ENCODE measurements at regions not wholly inside any gene's neighbourhood (a gene's known extent, or its start where the extent isn't known, plus 50 kb on each side); places are given as distances from the start of the nearest gene placed in this dataset.
"Not testable (repeated sequence)": the region's sequence is repeated elsewhere in the genome, so short reads cannot be mapped to it uniquely, and the experiment has no call there.

GRCh38 chr6:10184371-10185227, 230.3 kb downstream of the TFAP2A start:
- no peak for ATAC-seq (ENCODE audit: low FRiP score)
- DNase-seq: no peak
- intact Hi-C loops (cut with DNase I): no loop called here
- Histone ChIP-seq H3K4me3 (ENCODE audit: low read length in 2 of 2) (no peak overlapping the region), H3K4me1 (ENCODE audit: control insufficient read depth in 1 of 2, insufficient read depth in 2 of 2, low read length in 2 of 2) (no peaks in the 10 kb centered on the region), H3K27me3 (ENCODE audit: control insufficient read depth in 1 of 2, insufficient read depth in 2 of 2, low read length in 1 of 2) (no peaks in the 10 kb centered on the region), H3K27ac (ENCODE audit: low read depth in 1 of 2, low read length in 2 of 2) (no peak overlapping the region), H3K9me3 (ENCODE audit: control insufficient read depth, low read length) (no peaks in the 10 kb centered on the region), H3K36me3 (ENCODE audit: control insufficient read depth in 1 of 2, insufficient read depth in 2 of 2, low read length in 1 of 2) (no peaks in the 10 kb centered on the region)
- WGBS, 2 donors: 23 to 26% methylated on average over 4 of the region's 4 CpGs

DNA sequence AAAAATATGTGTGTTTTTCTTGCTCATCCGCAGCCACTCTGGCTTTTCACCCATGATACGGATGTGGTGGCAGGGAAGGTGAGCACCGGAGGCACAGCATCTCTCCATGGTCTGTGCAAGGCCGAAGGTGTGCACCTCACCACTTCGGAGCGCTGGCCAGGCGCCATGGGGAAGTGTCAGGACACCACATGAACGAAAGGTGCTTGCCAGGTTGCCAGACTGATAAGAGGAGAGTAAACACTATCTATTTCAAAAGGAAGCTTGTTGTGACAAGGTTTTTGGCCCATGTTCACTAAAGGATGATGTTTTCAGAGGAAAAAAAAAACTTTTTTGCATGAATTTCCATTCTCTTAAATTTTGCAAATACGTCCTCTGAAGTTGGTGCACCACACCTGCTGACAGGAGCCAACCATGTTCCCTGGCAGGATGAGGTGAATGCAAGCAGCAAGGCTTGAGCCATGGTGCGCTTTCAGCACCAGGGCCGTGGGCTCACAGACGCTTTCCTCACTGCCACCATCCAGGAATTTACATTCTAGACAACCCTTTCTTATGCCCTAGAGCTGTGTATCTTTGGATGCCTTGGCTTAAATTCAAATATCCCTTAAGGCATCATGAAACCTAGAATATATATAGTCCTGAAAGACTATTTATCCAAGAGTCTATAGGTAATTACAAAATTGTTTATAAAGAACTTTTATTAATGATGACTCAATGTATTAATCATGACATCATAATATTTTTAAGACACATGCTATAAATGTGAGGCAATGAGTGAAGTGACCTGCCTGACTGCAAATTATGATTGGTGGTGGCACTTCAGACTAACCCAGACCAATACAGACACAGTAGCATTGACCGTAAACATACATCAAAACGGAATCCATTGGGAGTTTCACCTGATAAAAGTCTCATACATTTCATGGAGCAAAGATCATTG, 234.5 kb downstream of the TFAP2A start:
- Histone ChIP-seq H3K9me3 (ENCODE audit: control insufficient read depth, low read length) (peaks cover 1% of the 10 kb centered on the region), H3K36me3 (ENCODE audit: control insufficient read depth in 1 of 2, insufficient read depth in 2 of 2, low read length in 1 of 2) (no peaks in the 10 kb centered on the region), H3K27me3 (ENCODE audit: control insufficient read depth in 1 of 2, insufficient read depth in 2 of 2, low read length in 1 of 2) (no peaks in the 10 kb centered on the region), H3K4me1 (ENCODE audit: control insufficient read depth in 1 of 2, insufficient read depth in 2 of 2, low read length in 2 of 2) (no peaks in the 10 kb centered on the region), H3K27ac (ENCODE audit: low read depth in 1 of 2, low read length in 2 of 2) (no peak overlapping the region), H3K4me3 (ENCODE audit: low read length in 2 of 2) (no peak overlapping the region)
- no peak for ATAC-seq (ENCODE audit: low FRiP score)
- no peak for DNase-seq
- WGBS, 2 donors: 75 to 78% methylated on average over 14 of the region's 14 CpGs
- intact Hi-C loops (cut with DNase I): no loop called here

GRCh38 chr6:10177704-10178103, 237.2 kb downstream of the TFAP2A start:
- Histone ChIP-seq H3K9me3 (ENCODE audit: control insufficient read depth, low read length) (peaks cover 1% of the 10 kb centered on the region), H3K36me3 (ENCODE audit: control insufficient read depth in 1 of 2, insufficient read depth in 2 of 2, low read length in 1 of 2) (no peaks in the 10 kb centered on the region), H3K27me3 (ENCODE audit: control insufficient read depth in 1 of 2, insufficient read depth in 2 of 2, low read length in 1 of 2) (no peaks in the 10 kb centered on the region), H3K4me3 (ENCODE audit: low read length in 2 of 2) (no peak overlapping the region), H3K4me1 (ENCODE audit: control insufficient read depth in 1 of 2, insufficient read depth in 2 of 2, low read length in 2 of 2) (peaks cover 0 to 2% of the 10 kb centered on the region in 2 donors), H3K27ac (ENCODE audit: low read depth in 1 of 2, low read length in 2 of 2) (no peak overlapping the region)
- ATAC-seq (ENCODE audit: low FRiP score): no peak
- intact Hi-C loops (cut with DNase I): no loop called here
- no peak for DNase-seq

- no peak for ATAC-seq (ENCODE audit: low FRiP score)
- intact Hi-C loops (cut with DNase I): no loop called here
- no peak overlapping the region for H3K4me3 ChIP-seq (ENCODE audit: low read length in 2 of 2)
- H3K4me1 ChIP-seq (ENCODE audit: control insufficient read depth in 1 of 2, insufficient read depth in 2 of 2, low read length in 2 of 2): peaks cover 0 to 2% of the 10 kb centered on the region in 2 donors
- H3K9me3 ChIP-seq (ENCODE audit: control insufficient read depth, low read length): peaks cover 1% of the 10 kb centered on the region
- no peaks in the 10 kb centered on the region for H3K27me3 ChIP-seq (ENCODE audit: control insufficient read depth in 1 of 2, insufficient read depth in 2 of 2, low read length in 1 of 2)
- no peaks in the 10 kb centered on the region for H3K36me3 ChIP-seq (ENCODE audit: control insufficient read depth in 1 of 2, insufficient read depth in 2 of 2, low read length in 1 of 2)
- H3K27ac ChIP-seq (ENCODE audit: low read depth in 1 of 2, low read length in 2 of 2): no peak overlapping the region
- no peak for DNase-seq
These were observed 239.5 kb downstream of the TFAP2A start for GRCh38 chr6:10175362-10175761.

DNA sequence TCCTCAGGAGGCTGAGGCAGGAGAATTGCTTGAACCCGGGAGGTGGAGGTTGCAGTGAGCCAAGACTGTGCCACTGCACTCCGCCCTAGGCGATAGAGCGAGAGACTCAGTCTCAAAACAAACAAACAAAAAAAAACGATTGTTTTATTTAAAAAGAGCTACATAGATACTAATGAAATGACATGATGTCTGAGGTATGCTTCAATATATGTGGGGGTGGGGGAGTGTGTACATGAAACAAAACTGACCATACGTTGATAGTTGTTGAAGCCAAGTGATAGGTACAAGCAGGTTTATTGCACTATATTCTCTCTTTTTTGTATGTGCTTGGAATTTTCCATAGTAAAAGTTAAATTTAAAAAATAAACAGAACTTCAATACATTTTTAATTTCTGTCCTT, 240.1 kb downstream of the TFAP2A start:
- WGBS, 2 donors: 80 to 83% methylated on average over 6 of the region's 6 CpGs
- Histone ChIP-seq H3K27ac (ENCODE audit: low read depth in 1 of 2, low read length in 2 of 2) (no peak overlapping the region), H3K9me3 (ENCODE audit: control insufficient read depth, low read length) (peaks cover 1% of the 10 kb centered on the region), H3K4me3 (ENCODE audit: low read length in 2 of 2) (no peak overlapping the region), H3K4me1 (ENCODE audit: control insufficient read depth in 1 of 2, insufficient read depth in 2 of 2, low read length in 2 of 2) (peaks cover 0 to 2% of the 10 kb centered on the region in 2 donors), H3K27me3 (ENCODE audit: control insufficient read depth in 1 of 2, insufficient read depth in 2 of 2, low read length in 1 of 2) (no peaks in the 10 kb centered on the region), H3K36me3 (ENCODE audit: control insufficient read depth in 1 of 2, insufficient read depth in 2 of 2, low read length in 1 of 2) (no peaks in the 10 kb centered on the region)
- intact Hi-C loops (cut with DNase I): no loop called here
- DNase-seq (no peak), ATAC-seq (ENCODE audit: low FRiP score) (no peak)

DNA sequence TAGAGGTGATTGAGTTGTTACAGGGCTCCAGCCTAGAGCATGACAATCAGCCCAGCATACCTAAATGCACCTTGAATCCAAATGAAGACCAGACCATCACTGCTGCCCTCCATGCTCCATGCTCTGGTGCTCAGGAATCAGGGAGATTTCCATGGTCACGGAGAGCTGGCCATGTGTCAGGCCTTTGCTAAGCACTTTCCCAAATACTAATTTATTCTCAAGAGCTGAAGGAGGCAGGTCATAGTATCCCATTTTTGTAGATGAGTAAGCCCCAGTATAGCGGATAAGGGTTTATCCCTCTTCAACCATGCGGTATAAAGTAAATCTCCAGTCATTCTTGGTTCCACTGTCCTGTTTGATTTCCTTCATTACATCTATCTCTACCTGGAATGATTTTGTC, 240.8 kb downstream of the TFAP2A start:
- no peak for ATAC-seq (ENCODE audit: low FRiP score)
- no peak for DNase-seq
- no peaks in the 10 kb centered on the region for H3K36me3 ChIP-seq (ENCODE audit: control insufficient read depth in 1 of 2, insufficient read depth in 2 of 2, low read length in 1 of 2)
- peaks cover 1% of the 10 kb centered on the region for H3K9me3 ChIP-seq (ENCODE audit: control insufficient read depth, low read length)
- H3K27me3 ChIP-seq (ENCODE audit: control insufficient read depth in 1 of 2, insufficient read depth in 2 of 2, low read length in 1 of 2): no peaks in the 10 kb centered on the region
- intact Hi-C loops (cut with DNase I): no loop called here
- no peak overlapping the region for H3K4me3 ChIP-seq (ENCODE audit: low read length in 2 of 2)
- H3K4me1 ChIP-seq (ENCODE audit: control insufficient read depth in 1 of 2, insufficient read depth in 2 of 2, low read length in 2 of 2): peaks cover 0 to 2% of the 10 kb centered on the region in 2 donors
- 91 to 97% methylated on average over 3 of the region's 3 CpGs for WGBS, 2 donors
- H3K27ac ChIP-seq (ENCODE audit: low read depth in 1 of 2, low read length in 2 of 2): no peak overlapping the region

GRCh38 chr6:10171706-10172105, 243.2 kb downstream of the TFAP2A start:
- H3K27me3 ChIP-seq (ENCODE audit: control insufficient read depth in 1 of 2, insufficient read depth in 2 of 2, low read length in 1 of 2); intact Hi-C loops (cut with DNase I); H3K27ac ChIP-seq (ENCODE audit: low read depth in 1 of 2, low read length in 2 of 2); DNase-seq; H3K4me1 ChIP-seq (ENCODE audit: control insufficient read depth in 1 of 2, insufficient read depth in 2 of 2, low read length in 2 of 2); ATAC-seq (ENCODE audit: low FRiP score); H3K36me3 ChIP-seq (ENCODE audit: control insufficient read depth in 1 of 2, insufficient read depth in 2 of 2, low read length in 1 of 2); H3K9me3 ChIP-seq (ENCODE audit: control insufficient read depth, low read length); H3K4me3 ChIP-seq (ENCODE audit: low read length in 2 of 2): not testable (repeated sequence)
- WGBS, 2 donors: 96 to 99% methylated on average over 16 to 29 of the region's 29 CpGs

DNA sequence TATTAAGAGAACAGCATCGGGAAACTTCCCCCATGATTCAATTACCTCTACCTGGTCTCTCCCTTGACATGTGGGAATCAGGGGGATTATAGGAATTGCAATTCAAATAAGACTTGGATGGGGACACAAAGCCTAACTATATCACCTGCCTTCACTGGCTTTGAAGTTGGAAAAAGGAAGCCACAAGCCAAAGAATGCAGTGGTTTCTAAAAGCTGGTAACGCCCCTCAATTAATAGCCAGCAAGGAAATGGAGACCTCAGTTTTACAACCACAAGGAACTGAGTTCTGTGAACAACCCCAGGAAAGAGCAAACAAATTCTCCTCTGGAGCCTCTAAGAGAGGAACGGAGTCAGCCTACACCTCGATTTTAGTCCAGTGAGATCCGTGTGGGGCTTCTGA, 244.1 kb downstream of the TFAP2A start:
- ATAC-seq (ENCODE audit: low FRiP score): no peak
- intact Hi-C loops (cut with DNase I): no loop called here
- Histone ChIP-seq H3K27ac (ENCODE audit: low read depth in 1 of 2, low read length in 2 of 2) (no peak overlapping the region), H3K4me3 (ENCODE audit: low read length in 2 of 2) (no peak overlapping the region), H3K27me3 (ENCODE audit: control insufficient read depth in 1 of 2, insufficient read depth in 2 of 2, low read length in 1 of 2) (no peaks in the 10 kb centered on the region), H3K36me3 (ENCODE audit: control insufficient read depth in 1 of 2, insufficient read depth in 2 of 2, low read length in 1 of 2) (no peaks in the 10 kb centered on the region), H3K4me1 (ENCODE audit: control insufficient read depth in 1 of 2, insufficient read depth in 2 of 2, low read length in 2 of 2) (peaks cover 0 to 2% of the 10 kb centered on the region in 2 donors), H3K9me3 (ENCODE audit: control insufficient read depth, low read length) (no peaks in the 10 kb centered on the region)
- WGBS, 2 donors: 85 to 91% methylated on average over 5 of the region's 5 CpGs
- DNase-seq: no peak
